ENCODE measurements at regions not wholly inside any gene's neighbourhood (a gene's known extent, or its start where the extent isn't known, plus 50 kb on each side); places are given as distances from the start of the nearest gene placed in this dataset.

GRCh38 chr16:5668553-5668952 is 571.0 kb upstream of the EEF2KMT start:
- WGBS, 2 donors = 17 to 36% methylated on average over 2 of the region's 2 CpGs
- DNase-seq (no peak), ATAC-seq (ENCODE audit: insufficient read depth, low FRiP score) (no peak)
- H3K27me3 ChIP-seq (ENCODE audit: control insufficient read depth in 3 of 3, insufficient read depth in 3 of 3, low read length in 2 of 3) = peaks cover 0 to 2% (median 0%) of the 10 kb centered on the region in 3 donors
- no peaks in the 10 kb centered on the region for H3K4me1 ChIP-seq (ENCODE audit: control insufficient read depth in 5 of 5, insufficient read depth in 5 of 5, low read length in 5 of 5)
- H3K4me3 ChIP-seq = no peak overlapping the region
- H3K9ac ChIP-seq (ENCODE audit: insufficient read depth in 1 of 2, low read length in 2 of 2) = no peak overlapping the region
- peaks cover 0 to 5% (median 0%) of the 10 kb centered on the region in 4 donors for H3K9me3 ChIP-seq (ENCODE audit: control insufficient read depth in 4 of 4, insufficient read depth in 3 of 4, low read length in 3 of 4)
- H3K36me3 ChIP-seq (ENCODE audit: control insufficient read depth in 4 of 4, insufficient read depth in 4 of 4, low read length in 4 of 4) = no peaks in the 10 kb centered on the region
- no peak for TF ChIP-seq CTCF (IDR thresholded peaks at IDR 0.05; ENCODE audit: control extremely low read depth, extremely low read depth)
- no peak overlapping the region for H3K27ac ChIP-seq (ENCODE audit: low read depth in 1 of 2, low read length in 1 of 2)

GRCh38 chr16:5665834-5666233 is 568.2 kb upstream of the EEF2KMT start:
- DNase-seq (no peak), ATAC-seq (ENCODE audit: insufficient read depth, low FRiP score) (no peak)
- Histone ChIP-seq H3K4me1 (ENCODE audit: control insufficient read depth in 5 of 5, insufficient read depth in 5 of 5, low read length in 5 of 5) (no peaks in the 10 kb centered on the region), H3K9me3 (ENCODE audit: control insufficient read depth in 4 of 4, insufficient read depth in 3 of 4, low read length in 3 of 4) (peaks cover 0 to 2% (median 0%) of the 10 kb centered on the region in 4 donors), H3K27ac (ENCODE audit: low read depth in 1 of 2, low read length in 1 of 2) (no peak overlapping the region), H3K9ac (ENCODE audit: insufficient read depth in 1 of 2, low read length in 2 of 2) (no peak overlapping the region), H3K36me3 (ENCODE audit: control insufficient read depth in 4 of 4, insufficient read depth in 4 of 4, low read length in 4 of 4) (no peaks in the 10 kb centered on the region), H3K27me3 (ENCODE audit: control insufficient read depth in 3 of 3, insufficient read depth in 3 of 3, low read length in 2 of 3) (peaks cover 0 to 2% (median 0%) of the 10 kb centered on the region in 3 donors), H3K4me3 (no peak overlapping the region)
- TF ChIP-seq CTCF (IDR thresholded peaks at IDR 0.05; ENCODE audit: control extremely low read depth, extremely low read depth) = no peak
- 64 to 66% methylated on average over 11 of the region's 11 CpGs for WGBS, 2 donors

GRCh38 chr16:5653789-5654188 is 556.2 kb upstream of the EEF2KMT start:
- 70 to 71% methylated on average over 11 of the region's 11 CpGs for WGBS, 2 donors
- Histone ChIP-seq H3K9me3 (ENCODE audit: control insufficient read depth in 4 of 4, insufficient read depth in 3 of 4, low read length in 3 of 4) (no peaks in the 10 kb centered on the region), H3K36me3 (ENCODE audit: control insufficient read depth in 4 of 4, insufficient read depth in 4 of 4, low read length in 4 of 4) (no peaks in the 10 kb centered on the region), H3K4me3 (no peak overlapping the region), H3K4me1 (ENCODE audit: control insufficient read depth in 5 of 5, insufficient read depth in 5 of 5, low read length in 5 of 5) (peaks cover 0 to 8% (median 0%) of the 10 kb centered on the region in 5 donors), H3K27ac (ENCODE audit: low read depth in 1 of 2, low read length in 1 of 2) (no peak overlapping the region), H3K27me3 (ENCODE audit: control insufficient read depth in 3 of 3, insufficient read depth in 3 of 3, low read length in 2 of 3) (no peaks in the 10 kb centered on the region), H3K9ac (ENCODE audit: insufficient read depth in 1 of 2, low read length in 2 of 2) (no peak overlapping the region)
- TF ChIP-seq CTCF (IDR thresholded peaks at IDR 0.05; ENCODE audit: control extremely low read depth, extremely low read depth) = no peak
- ATAC-seq (ENCODE audit: insufficient read depth, low FRiP score) (no peak), DNase-seq (no peak)

- 90 to 91% methylated on average over 10 of the region's 10 CpGs for whole genome bisulfite sequencing, 2 donors
- no peak for DNase-seq
- TF ChIP-seq CTCF (IDR thresholded peaks at IDR 0.05; ENCODE audit: control extremely low read depth, extremely low read depth) = no peak
- Histone ChIP-seq H3K4me1 (ENCODE audit: control insufficient read depth in 5 of 5, insufficient read depth in 5 of 5, low read length in 5 of 5) (peaks cover 0 to 8% (median 0%) of the 10 kb centered on the region in 5 donors), H3K36me3 (ENCODE audit: control insufficient read depth in 4 of 4, insufficient read depth in 4 of 4, low read length in 4 of 4) (no peaks in the 10 kb centered on the region), H3K9me3 (ENCODE audit: control insufficient read depth in 4 of 4, insufficient read depth in 3 of 4, low read length in 3 of 4) (no peaks in the 10 kb centered on the region), H3K27ac (ENCODE audit: low read depth in 1 of 2, low read length in 1 of 2) (no peak overlapping the region), H3K9ac (ENCODE audit: insufficient read depth in 1 of 2, low read length in 2 of 2) (no peak overlapping the region), H3K27me3 (ENCODE audit: control insufficient read depth in 3 of 3, insufficient read depth in 3 of 3, low read length in 2 of 3) (no peaks in the 10 kb centered on the region), H3K4me3 (no peak overlapping the region)
- ATAC-seq (ENCODE audit: insufficient read depth, low FRiP score) = no peak
Measured at GRCh38 chr16:5653041-5653440, 555.4 kb upstream of the EEF2KMT start.

Measured in lung (tissue), 11 donors.